ENCODE measurements at regions not wholly inside any gene's neighbourhood (a gene's known extent, or its start where the extent isn't known, plus 50 kb on each side); places are given as distances from the start of the nearest gene placed in this dataset.
"Not testable (repeated sequence)": the region's sequence is repeated elsewhere in the genome, so short reads cannot be mapped to it uniquely, and the experiment has no call there.

- TF ChIP-seq, protein P1, sequence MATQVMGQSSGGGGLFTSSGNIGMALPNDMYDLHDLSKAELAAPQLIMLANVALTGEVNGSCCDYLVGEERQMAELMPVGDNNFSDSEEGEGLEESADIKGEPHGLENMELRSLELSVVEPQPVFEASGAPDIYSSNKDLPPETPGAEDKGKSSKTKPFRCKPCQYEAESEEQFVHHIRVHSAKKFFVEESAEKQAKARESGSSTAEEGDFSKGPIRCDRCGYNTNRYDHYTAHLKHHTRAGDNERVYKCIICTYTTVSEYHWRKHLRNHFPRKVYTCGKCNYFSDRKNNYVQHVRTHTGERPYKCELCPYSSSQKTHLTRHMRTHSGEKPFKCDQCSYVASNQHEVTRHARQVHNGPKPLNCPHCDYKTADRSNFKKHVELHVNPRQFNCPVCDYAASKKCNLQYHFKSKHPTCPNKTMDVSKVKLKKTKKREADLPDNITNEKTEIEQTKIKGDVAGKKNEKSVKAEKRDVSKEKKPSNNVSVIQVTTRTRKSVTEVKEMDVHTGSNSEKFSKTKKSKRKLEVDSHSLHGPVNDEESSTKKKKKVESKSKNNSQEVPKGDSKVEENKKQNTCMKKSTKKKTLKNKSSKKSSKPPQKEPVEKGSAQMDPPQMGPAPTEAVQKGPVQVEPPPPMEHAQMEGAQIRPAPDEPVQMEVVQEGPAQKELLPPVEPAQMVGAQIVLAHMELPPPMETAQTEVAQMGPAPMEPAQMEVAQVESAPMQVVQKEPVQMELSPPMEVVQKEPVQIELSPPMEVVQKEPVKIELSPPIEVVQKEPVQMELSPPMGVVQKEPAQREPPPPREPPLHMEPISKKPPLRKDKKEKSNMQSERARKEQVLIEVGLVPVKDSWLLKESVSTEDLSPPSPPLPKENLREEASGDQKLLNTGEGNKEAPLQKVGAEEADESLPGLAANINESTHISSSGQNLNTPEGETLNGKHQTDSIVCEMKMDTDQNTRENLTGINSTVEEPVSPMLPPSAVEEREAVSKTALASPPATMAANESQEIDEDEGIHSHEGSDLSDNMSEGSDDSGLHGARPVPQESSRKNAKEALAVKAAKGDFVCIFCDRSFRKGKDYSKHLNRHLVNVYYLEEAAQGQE (IDR thresholded peaks at IDR 0.05), result no peak
- TF ChIP-seq MYC (IDR thresholded peaks at IDR 0.05; ENCODE audit: borderline replicate concordance, low read length) (no peak), HES2 (IDR thresholded peaks at IDR 0.05) (no peak), FOSB (CRISPR knock-in tag; IDR thresholded peaks at IDR 0.05) (no peak), HEYL (CRISPR knock-in tag; IDR thresholded peaks at IDR 0.05) (no peak), TP53 (CRISPR knock-in tag; IDR thresholded peaks at IDR 0.05) (no peak), HMGXB4 (CRISPR knock-in tag; IDR thresholded peaks at IDR 0.05; ENCODE audit: borderline replicate concordance) (no peak)
These were observed 137.8 kb upstream of the LRATD1 start (continued) for GRCh38 chr2:14494759-14495158.

DNA sequence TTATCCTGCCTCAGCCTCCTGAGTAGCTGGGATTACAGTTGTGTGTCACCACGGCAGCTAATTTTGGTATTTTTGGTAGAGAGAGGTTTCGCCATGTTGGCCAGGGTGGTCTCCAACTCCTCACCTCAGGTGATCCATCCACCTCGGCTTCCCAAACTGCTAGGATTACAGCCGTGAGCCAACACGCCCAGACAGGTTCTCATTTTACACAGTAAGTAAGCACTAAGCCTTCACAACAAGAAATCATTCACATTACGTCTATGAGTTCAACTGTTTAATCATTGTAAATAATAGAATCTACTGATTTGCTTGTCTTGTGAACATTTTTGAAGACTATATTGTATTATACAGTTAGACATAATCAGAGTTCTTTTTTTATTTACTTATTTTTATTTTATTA is 131.5 kb upstream of the LRATD1 start:
- no peaks in the 10 kb centered on the region for H3K9me3 ChIP-seq
- TF ChIP-seq ZSCAN20 (CRISPR knock-in tag; IDR thresholded peaks at IDR 0.05) (no peak), CHD2 (IDR thresholded peaks at IDR 0.05; ENCODE audit: low read length, partially characterized antibody) (no peak), ZC3H11A (IDR thresholded peaks at IDR 0.05) (no peak), RNF2 (IDR thresholded peaks at IDR 0.05; ENCODE audit: borderline replicate concordance, low read depth) (no peak), TP53 (CRISPR knock-in tag; IDR thresholded peaks at IDR 0.05) (no peak), BHLHE40 (IDR thresholded peaks at IDR 0.05; ENCODE audit: low read depth, low read length) (no peak), USF2 (IDR thresholded peaks at IDR 0.05) (no peak), HOXB13 (CRISPR knock-in tag; IDR thresholded peaks at IDR 0.05; ENCODE audit: low read depth) (no peak), HOXB5 (CRISPR knock-in tag; IDR thresholded peaks at IDR 0.05) (no peak), EHMT2 (IDR thresholded peaks at IDR 0.05; ENCODE audit: low read depth) (no peak), HEYL (CRISPR knock-in tag; IDR thresholded peaks at IDR 0.05) (no peak), MAFK (IDR thresholded peaks at IDR 0.05; ENCODE audit: partially characterized antibody) (no peak), RAD21 (conservative IDR thresholded peaks at IDR 0.05 in 1 of 2, IDR thresholded peaks at IDR 0.05 in 1 of 2) (no peak), RARB (CRISPR knock-in tag; IDR thresholded peaks at IDR 0.05) (no peak), CEBPB (IDR thresholded peaks at IDR 0.05) (no peak), POLR2A (IDR thresholded peaks at IDR 0.05; ENCODE audit: low read length) (no peak), RCOR1 (IDR thresholded peaks at IDR 0.05; ENCODE audit: low read depth, low read length) (no peak), TFCP2L1 (CRISPR knock-in tag; IDR thresholded peaks at IDR 0.05) (no peak), SREBF2 (IDR thresholded peaks at IDR 0.05) (no peak)
- TF ChIP-seq, protein P2, sequence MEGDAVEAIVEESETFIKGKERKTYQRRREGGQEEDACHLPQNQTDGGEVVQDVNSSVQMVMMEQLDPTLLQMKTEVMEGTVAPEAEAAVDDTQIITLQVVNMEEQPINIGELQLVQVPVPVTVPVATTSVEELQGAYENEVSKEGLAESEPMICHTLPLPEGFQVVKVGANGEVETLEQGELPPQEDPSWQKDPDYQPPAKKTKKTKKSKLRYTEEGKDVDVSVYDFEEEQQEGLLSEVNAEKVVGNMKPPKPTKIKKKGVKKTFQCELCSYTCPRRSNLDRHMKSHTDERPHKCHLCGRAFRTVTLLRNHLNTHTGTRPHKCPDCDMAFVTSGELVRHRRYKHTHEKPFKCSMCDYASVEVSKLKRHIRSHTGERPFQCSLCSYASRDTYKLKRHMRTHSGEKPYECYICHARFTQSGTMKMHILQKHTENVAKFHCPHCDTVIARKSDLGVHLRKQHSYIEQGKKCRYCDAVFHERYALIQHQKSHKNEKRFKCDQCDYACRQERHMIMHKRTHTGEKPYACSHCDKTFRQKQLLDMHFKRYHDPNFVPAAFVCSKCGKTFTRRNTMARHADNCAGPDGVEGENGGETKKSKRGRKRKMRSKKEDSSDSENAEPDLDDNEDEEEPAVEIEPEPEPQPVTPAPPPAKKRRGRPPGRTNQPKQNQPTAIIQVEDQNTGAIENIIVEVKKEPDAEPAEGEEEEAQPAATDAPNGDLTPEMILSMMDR (IDR thresholded peaks at IDR 0.05), result no peak
- H3K4me2 ChIP-seq, result no peak overlapping the region
- H3K4me3 ChIP-seq, result no peak overlapping the region
- H3K4me1 ChIP-seq, result no peaks in the 10 kb centered on the region
- FAIRE-seq (no peak), ATAC-seq (no peak), DNase-seq (ENCODE audit: low read depth in 1 of 2, low spot score in 1 of 2) (no peak)
- ChIA-PET CTCF (no interaction called here), POLR2A (no interaction called here)
- H3K27ac ChIP-seq, result no peak overlapping the region
- WGBS (ENCODE audit: missing lambda C conversion rate), result 19% methylated on average over 6 of the region's 6 CpGs

GRCh38 chr2:14506955-14507354 is 125.6 kb upstream of the LRATD1 start:
- CTCF ChIA-PET; H3K27ac ChIP-seq; ATAC-seq; H3K9me3 ChIP-seq; H3K4me1 ChIP-seq; FAIRE-seq; H3K4me2 ChIP-seq; POLR2A ChIA-PET; DNase-seq (ENCODE audit: low read depth in 1 of 2, low spot score in 1 of 2); H3K4me3 ChIP-seq: not testable (repeated sequence)
- WGBS (ENCODE audit: missing lambda C conversion rate), result 43% methylated on average over 10 of the region's 12 CpGs

Measured in A549 (cell line).